Spinal cord (tissue), 9 donors: ENCODE measurements at regions not wholly inside any gene's neighbourhood (a gene's known extent, or its start where the extent isn't known, plus 50 kb on each side); places are given as distances from the start of the nearest gene placed in this dataset.

Source experiments
- DNase-seq, 6 donors: peaks; one replicate each; pipeline versions ENCODE4 v3.0.0 to v3.0.0-alpha.2; 2013 to 2015; ENCODE audit warnings: low spot score in 6 of 6, low read depth in 4 of 6
- H3K27ac ChIP-seq: one replicate; pipeline ENCODE4 v1.5.1; 2013; ENCODE audit warnings: low read depth, low read length, control low read depth
- H3K27me3 ChIP-seq: one replicate; pipeline ENCODE4 v1.6.1; 2013; ENCODE audit warnings: low read length; ENCODE audit not compliant: control insufficient read depth, insufficient read depth
- H3K36me3 ChIP-seq: one replicate; pipeline ENCODE4 v1.6.1; 2013; ENCODE audit warnings: low read length; ENCODE audit not compliant: control insufficient read depth, insufficient read depth
- H3K4me1 ChIP-seq: one replicate; pipeline ENCODE4 v1.6.1; 2013; ENCODE audit warnings: low read length; ENCODE audit not compliant: control insufficient read depth, insufficient read depth
- H3K4me3 ChIP-seq: one replicate; pipeline ENCODE4 v1.5.1; 2013; ENCODE audit warnings: low read depth, low read length, control low read depth
- H3K9me3 ChIP-seq: one replicate; pipeline ENCODE4 v1.6.1; 2013; ENCODE audit warnings: low read length; ENCODE audit not compliant: control insufficient read depth, insufficient read depth
- WGBS: methylation state at CpG from one replicate; pipeline ENCODE4 v1.1.5; 2013; ENCODE audit warnings: missing lambda C conversion rate; ENCODE audit not compliant: insufficient coverage; 5-methylcytosine and 5-hydroxymethylcytosine counted together
- donor health status: healthy.

- 82% methylated on average over 3 of the region's 5 CpGs for WGBS
- no peaks in the 10 kb centered on the region for H3K4me1 ChIP-seq
- DNase-seq, result no peak
Measured at GRCh38 chr15:35771746-35772442, 225.9 kb upstream of the DPH6 start.

DNA sequence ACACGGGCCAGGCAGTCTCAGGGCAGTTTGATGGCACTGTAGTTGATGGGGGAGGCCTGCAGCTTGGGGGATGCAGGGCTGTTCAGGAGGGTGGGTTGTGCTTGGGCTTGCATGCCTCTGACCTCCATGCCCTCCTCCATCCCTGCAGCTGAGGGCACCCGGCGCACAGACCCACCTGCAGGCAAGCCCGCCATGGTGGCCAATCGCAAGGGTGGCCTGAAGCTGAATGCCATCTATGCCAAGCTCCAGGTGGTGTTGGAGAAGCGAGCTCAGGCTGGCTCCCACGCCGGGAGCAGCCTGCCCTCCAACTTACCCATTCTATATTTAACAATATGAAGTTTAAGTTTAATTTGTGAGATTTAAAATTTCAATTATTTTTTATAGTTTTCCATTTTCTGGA, 228.7 kb upstream of the DPH6 start:
- DNase-seq, result no peak
- H3K9me3 ChIP-seq, result no peaks in the 10 kb centered on the region
- H3K27ac ChIP-seq, result no peak overlapping the region
- WGBS, result 87% methylated on average over 3 of the region's 8 CpGs
- H3K36me3 ChIP-seq, result no peaks in the 10 kb centered on the region
- H3K4me3 ChIP-seq, result no peak overlapping the region
- no peaks in the 10 kb centered on the region for H3K27me3 ChIP-seq
- H3K4me1 ChIP-seq, result no peaks in the 10 kb centered on the region

More at GRCh38 chr15:35771746-35772442, 225.9 kb upstream of the DPH6 start:
- Histone ChIP-seq H3K9me3 (no peaks in the 10 kb centered on the region), H3K27me3 (no peaks in the 10 kb centered on the region), H3K27ac (no peak overlapping the region), H3K36me3 (no peaks in the 10 kb centered on the region), H3K4me3 (no peak overlapping the region)

GRCh38 chr15:35775471-35775870, 229.5 kb upstream of the DPH6 start:
- no peaks in the 10 kb centered on the region for H3K27me3 ChIP-seq
- 33% methylated on average over 1 of the region's 4 CpGs for WGBS
- no peak overlapping the region for H3K4me3 ChIP-seq
- H3K9me3 ChIP-seq, result no peaks in the 10 kb centered on the region
- H3K4me1 ChIP-seq, result no peaks in the 10 kb centered on the region
- no peak for DNase-seq
- no peaks in the 10 kb centered on the region for H3K36me3 ChIP-seq
- H3K27ac ChIP-seq, result no peak overlapping the region

DNA sequence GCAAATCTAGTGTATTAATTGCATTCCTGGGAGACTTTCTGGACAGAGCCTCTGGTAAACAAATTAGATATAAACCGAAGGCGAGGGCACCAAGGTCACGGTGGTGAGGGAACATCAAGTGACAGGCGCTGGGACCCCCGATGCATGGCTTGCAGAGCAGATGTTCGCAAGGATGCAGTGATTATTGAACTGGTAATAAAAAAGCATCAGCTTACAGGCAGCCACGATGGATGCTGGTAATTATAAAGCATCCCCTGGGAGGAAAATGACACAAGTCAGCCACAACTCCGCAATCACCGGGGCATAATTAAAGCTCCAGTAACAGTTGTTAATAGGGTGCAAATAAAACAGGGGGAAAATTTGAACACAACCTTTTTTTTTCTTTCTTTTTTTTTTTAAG, 231.1 kb upstream of the DPH6 start:
- WGBS, result 40% methylated on average over 6 of the region's 9 CpGs
- H3K36me3 ChIP-seq, result no peaks in the 10 kb centered on the region

GRCh38 chr15:35783203-35783602, 237.2 kb upstream of the DPH6 start:
- Histone ChIP-seq H3K4me1 (no peaks in the 10 kb centered on the region), H3K36me3 (no peaks in the 10 kb centered on the region), H3K9me3 (no peaks in the 10 kb centered on the region), H3K27me3 (no peaks in the 10 kb centered on the region), H3K4me3 (no peak overlapping the region), H3K27ac (no peak overlapping the region)
- no peak for DNase-seq

More for the DNA sequence above, 231.1 kb upstream of the DPH6 start:
- Histone ChIP-seq H3K27me3 (no peaks in the 10 kb centered on the region), H3K9me3 (no peaks in the 10 kb centered on the region), H3K27ac (no peak overlapping the region), H3K4me1 (no peaks in the 10 kb centered on the region), H3K4me3 (no peak overlapping the region)
- DNase-seq, result peak in 2 of 6 donors; percentile 15 to 90

- no CpG with 5 or more reads among the region's 2 CpGs for WGBS
- Histone ChIP-seq H3K27me3 (no peaks in the 10 kb centered on the region), H3K9me3 (no peaks in the 10 kb centered on the region), H3K36me3 (no peaks in the 10 kb centered on the region), H3K27ac (no peak overlapping the region), H3K4me3 (no peak overlapping the region), H3K4me1 (no peaks in the 10 kb centered on the region)
- DNase-seq, result peak in 4 of 6 donors; percentile 22 to 88 (median 50)
Measured at GRCh38 chr15:35784745-35785144, 238.8 kb upstream of the DPH6 start.

DNA sequence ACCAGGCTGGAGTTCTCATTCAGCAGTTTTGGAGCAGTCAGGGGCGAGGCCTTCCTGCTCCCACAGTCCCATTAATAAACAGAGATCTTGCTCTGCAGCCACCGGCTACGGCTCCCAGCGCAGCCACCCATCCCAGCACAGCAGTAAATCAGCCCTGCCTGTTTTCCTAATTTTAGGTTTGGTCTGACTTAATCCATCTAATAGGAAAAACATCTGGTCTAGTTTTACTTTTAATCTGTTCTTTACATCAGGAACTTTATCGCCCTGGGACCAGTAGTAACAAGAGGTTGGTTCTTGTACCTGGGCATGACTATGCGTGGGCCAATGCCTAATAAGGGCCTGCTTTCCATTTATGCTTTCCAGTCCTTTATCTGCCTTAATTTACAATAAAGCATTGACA, 264.0 kb upstream of the DPH6 start:
- H3K4me1 ChIP-seq, result no peaks in the 10 kb centered on the region
- H3K36me3 ChIP-seq, result no peaks in the 10 kb centered on the region
- H3K27ac ChIP-seq, result no peak overlapping the region
- H3K9me3 ChIP-seq, result no peaks in the 10 kb centered on the region
- no peak for DNase-seq
- WGBS, result 100% methylated on average over 1 of the region's 6 CpGs
- H3K27me3 ChIP-seq, result no peaks in the 10 kb centered on the region
- H3K4me3 ChIP-seq, result no peak overlapping the region

GRCh38 chr15:35813573-35813972, 267.6 kb upstream of the DPH6 start:
- H3K9me3 ChIP-seq, result no peaks in the 10 kb centered on the region
- no CpG with 5 or more reads among the region's 2 CpGs for whole genome bisulfite sequencing
- H3K4me1 ChIP-seq, result no peaks in the 10 kb centered on the region
- no peak overlapping the region for H3K4me3 ChIP-seq
- no peak overlapping the region for H3K27ac ChIP-seq
- no peak for DNase-seq
- H3K36me3 ChIP-seq, result no peaks in the 10 kb centered on the region
- no peaks in the 10 kb centered on the region for H3K27me3 ChIP-seq

- Histone ChIP-seq H3K27me3 (no peaks in the 10 kb centered on the region), H3K4me3 (no peak overlapping the region), H3K36me3 (no peaks in the 10 kb centered on the region), H3K27ac (no peak overlapping the region), H3K4me1 (no peaks in the 10 kb centered on the region), H3K9me3 (no peaks in the 10 kb centered on the region)
- DNase-seq, result no peak
- WGBS, result no CpG with 5 or more reads among the region's 1 CpG
Measured at GRCh38 chr15:35818846-35819245, 272.9 kb upstream of the DPH6 start.

- no peak overlapping the region for H3K27ac ChIP-seq
- no peak overlapping the region for H3K4me3 ChIP-seq
- no peaks in the 10 kb centered on the region for H3K9me3 ChIP-seq
- H3K27me3 ChIP-seq, result no peaks in the 10 kb centered on the region
- H3K36me3 ChIP-seq, result no peaks in the 10 kb centered on the region
- no peaks in the 10 kb centered on the region for H3K4me1 ChIP-seq
- DNase-seq, result no peak
Measured at GRCh38 chr15:35822153-35822552, 276.2 kb upstream of the DPH6 start.
